ENCODE measurements at regions not wholly inside any gene's neighbourhood (a gene's known extent, or its start where the extent isn't known, plus 50 kb on each side); places are given as distances from the start of the nearest gene placed in this dataset.
"Not testable (repeated sequence)": the region's sequence is repeated elsewhere in the genome, so short reads cannot be mapped to it uniquely, and the experiment has no call there.

GRCh38 chr5:36482812-36483211, 123.6 kb upstream of the SLC1A3 start:
- no peak for DNase-seq

DNA sequence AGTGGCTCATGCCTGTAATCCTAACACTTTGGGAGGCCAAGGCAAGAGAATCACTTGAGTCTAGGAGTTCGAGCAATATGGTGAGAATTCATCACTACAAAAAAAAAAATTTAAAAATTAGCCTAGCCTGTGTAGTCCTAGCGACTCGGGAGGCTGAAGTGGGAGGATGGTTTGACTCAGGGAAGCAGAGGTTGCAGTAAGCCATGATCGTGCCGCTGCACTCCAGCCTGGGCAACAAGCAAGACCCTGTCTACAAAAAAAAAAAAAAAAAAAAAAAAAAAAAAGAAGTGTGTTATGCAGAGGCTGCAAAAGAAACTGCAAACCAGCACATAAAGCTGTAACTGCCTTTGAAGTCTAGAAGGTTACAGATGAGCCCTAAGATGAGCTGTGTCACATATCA, 116.9 kb upstream of the SLC1A3 start:
- DNase-seq = no peak

DNA sequence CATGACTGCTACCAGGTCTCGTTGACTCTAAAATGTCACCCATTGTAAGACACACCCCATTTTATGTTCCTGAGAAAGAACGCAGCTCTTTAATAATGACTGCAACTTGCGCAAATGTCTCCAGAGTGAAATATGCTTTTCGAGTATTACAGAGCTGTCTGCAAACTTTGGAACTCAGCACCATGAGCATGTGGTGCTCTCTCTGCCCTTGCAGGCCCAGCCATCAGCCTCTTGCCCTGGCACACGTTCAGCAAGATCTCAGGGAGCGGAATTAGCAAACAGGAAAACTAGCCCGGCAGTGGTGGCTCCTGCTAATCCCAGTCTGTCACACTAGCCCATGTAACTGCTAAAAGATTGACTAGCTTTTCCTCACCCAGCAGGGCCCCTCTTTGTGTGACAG, 114.5 kb upstream of the SLC1A3 start:
- no peak for DNase-seq

GRCh38 chr5:36492984-36493654, 113.3 kb upstream of the SLC1A3 start:
- no peak for DNase-seq

- no peak for DNase-seq
Observed at GRCh38 chr5:36494028-36494427, 112.4 kb upstream of the SLC1A3 start.

DNA sequence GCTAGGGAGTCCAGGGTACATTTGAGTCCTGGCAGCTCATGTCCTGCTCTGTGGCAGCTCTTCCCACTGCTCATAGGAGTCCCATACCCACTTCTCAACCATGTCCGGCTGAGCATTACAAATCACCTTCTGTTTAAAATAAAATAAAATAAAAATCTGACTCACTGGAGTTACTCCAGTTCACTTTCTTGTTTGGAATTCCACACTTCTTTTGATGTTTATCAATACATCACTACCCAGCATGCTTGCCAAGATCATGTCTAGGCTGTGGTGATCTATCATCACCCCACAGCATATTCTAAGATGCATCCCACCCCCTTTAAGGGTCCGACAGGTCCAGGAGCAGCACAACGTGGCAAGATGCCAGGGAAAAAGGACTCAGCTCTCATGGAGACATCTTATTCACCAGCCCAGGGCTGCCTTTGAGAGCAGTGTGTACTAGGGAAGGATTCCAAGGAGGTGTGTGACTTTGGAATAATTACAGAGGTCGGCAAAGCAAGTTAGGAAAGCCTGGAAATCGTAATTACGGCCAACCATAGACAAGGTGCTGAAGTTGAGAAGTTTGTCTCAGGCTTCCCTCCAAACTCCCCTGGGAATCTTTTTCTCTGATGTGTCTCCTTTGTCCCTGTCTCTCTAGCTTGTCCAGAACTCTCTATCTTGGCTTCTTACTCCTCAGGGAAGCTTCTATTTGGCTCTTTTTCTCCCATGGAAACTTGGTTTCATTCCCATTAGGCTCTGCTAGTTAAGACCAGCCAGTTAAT, 111.4 kb upstream of the SLC1A3 start:
- DNase-seq = no peak

DNA sequence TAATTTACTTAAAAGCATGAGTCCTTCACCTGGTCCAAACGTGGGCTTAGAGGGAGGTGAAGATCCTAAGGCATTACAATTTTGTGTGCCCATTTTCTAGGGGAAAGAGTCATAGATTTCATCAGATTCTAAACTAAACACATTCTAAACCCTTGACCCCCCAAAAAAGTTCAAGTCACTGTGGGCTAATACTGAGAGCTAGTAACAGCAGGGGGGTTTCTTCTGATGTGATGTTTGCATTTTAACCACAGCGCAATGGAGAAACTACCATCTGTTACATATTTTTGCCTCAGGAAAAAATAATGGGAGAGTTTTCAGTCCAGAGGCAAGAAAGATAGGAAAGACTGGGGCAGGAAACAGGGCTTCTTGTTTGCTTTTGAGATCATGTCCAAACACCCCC, 110.8 kb upstream of the SLC1A3 start:
- DNase-seq = no peak

GRCh38 chr5:36496471-36496870, 109.9 kb upstream of the SLC1A3 start:
- no peak for DNase-seq

GRCh38 chr5:36502608-36503007, 103.8 kb upstream of the SLC1A3 start:
- no peak for DNase-seq

DNA sequence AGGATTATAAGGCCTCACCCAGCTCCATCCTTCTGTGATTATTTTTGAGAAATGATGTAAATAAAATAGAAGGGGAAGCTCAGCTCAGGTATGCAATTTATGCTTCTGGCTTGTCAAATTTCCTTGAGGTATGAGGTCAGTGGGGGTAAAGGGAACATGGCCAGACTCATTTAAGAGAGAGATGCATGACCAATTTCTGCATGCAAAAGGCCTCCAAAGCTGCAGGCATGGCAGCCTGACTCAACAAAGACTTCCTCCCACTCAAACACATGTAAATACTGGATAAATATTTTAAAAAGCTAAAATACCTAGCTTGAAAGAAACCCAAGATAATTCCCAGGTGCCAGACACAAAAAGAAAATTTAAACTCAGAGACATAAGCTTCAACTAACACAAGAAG, 101.4 kb upstream of the SLC1A3 start:
- DNase-seq = no peak

GRCh38 chr5:36507332-36507952, 99.0 kb upstream of the SLC1A3 start:
- DNase-seq = peak; percentile 55

GRCh38 chr5:36508331-36508730, 98.1 kb upstream of the SLC1A3 start:
- DNase-seq = not testable (repeated sequence)

GRCh38 chr5:36513647-36514046, 92.8 kb upstream of the SLC1A3 start:
- not testable (repeated sequence) for DNase-seq

DNA sequence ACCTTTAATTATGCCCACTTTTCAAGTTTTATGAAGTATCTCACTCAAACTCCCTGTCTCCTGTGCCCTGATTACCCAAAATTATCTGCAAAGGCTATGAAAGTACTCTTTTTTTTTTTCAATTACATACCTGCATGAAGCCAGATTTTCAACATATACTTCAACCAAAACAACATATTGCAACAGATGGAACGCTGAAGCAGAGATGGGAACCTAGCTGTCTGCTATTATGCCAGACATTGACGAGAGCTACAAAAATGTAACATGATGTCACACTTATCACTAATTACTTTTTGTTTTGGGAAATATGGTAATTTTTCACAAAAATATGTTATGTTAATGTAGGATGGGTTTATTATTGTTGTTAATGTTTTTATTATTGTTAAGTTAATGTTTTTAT, 86.5 kb upstream of the SLC1A3 start:
- no peak for DNase-seq

DNA sequence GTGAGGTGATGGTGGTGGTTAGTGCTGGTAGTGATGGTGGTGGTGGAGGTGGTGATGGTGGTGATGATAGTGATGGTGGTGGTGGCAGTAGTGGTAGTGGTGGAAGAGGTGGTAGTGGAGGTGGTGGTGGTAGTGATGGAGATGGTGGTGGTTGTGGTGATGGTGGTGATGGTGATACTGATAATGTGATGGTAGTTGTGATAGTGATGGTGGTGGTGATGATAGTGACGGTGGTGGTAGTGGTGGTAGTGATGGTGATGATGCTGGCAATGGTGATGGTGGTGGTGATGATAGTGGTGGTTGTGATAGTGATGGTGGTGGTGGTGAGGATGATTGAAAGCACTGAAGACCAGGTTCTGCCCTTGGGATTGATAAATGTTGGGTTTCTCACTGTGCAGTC, 85.2 kb upstream of the SLC1A3 start:
- DNase-seq = no peak

GRCh38 chr5:36521838-36522745, 84.3 kb upstream of the SLC1A3 start:
- DNase-seq = no peak

- no peak for DNase-seq
Observed at GRCh38 chr5:36522746-36523065, 83.7 kb upstream of the SLC1A3 start.

GRCh38 chr5:36523450-36523849, 83.0 kb upstream of the SLC1A3 start:
- DNase-seq = no peak

DNA sequence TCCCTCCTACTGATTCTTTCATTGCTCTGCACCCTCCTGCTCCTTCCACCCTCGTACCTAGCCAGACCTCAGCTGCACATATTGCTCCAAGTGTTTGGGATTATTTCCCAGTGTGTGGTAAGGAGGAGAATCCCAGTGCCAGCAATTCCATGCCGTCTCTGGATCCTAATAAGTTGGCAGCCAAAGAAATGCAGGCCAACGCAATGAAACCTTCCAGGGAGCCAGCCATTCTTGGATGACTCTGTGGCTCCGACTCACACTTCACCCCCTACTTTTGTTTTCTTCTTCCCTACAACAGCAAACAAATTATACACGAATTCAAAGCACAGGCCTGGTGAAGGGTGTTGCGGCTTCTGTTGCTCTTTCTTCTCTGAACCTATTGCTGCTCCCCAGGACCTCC, 82.5 kb upstream of the SLC1A3 start:
- no peak for DNase-seq

GRCh38 chr5:36526537-36526936, 79.9 kb upstream of the SLC1A3 start:
- DNase-seq = no peak

GRCh38 chr5:36528588-36528987, 77.8 kb upstream of the SLC1A3 start:
- DNase-seq = no peak

GRCh38 chr5:36529142-36529541, 77.3 kb upstream of the SLC1A3 start:
- no peak for DNase-seq

- DNase-seq = no peak
Observed at GRCh38 chr5:36530215-36530614, 76.2 kb upstream of the SLC1A3 start.

All from NCI-H774 (cell line).